PC-3 (cell line): ENCODE measurements at regions not wholly inside any gene's neighbourhood (a gene's known extent, or its start where the extent isn't known, plus 50 kb on each side); places are given as distances from the start of the nearest gene placed in this dataset.

Experiments
- ATAC-seq: fragments of 200-7000 bp; cut with Tn5 transposase; 2 replicates; pipeline ENCODE4 v1.9.1; 2020; ENCODE audit warnings: mild to moderate bottlenecking, moderate library complexity
- BruUV-seq: library from RNA; stranded (reverse); fragments of 400-500 nt; replicated peaks from 2 replicates; lab custom pipeline; 2021; lab: Mats Ljungman, UMichigan
- CTCF ChIA-PET: fragments of 300-600 bp; sonication (Branson Sonifier 250); formaldehyde crosslinking; loops from one replicate; lab custom pipeline; 2022; ENCODE audit warnings: antibody characterized with exemption; lab: Charles Lee
- POLR2A ChIA-PET: fragments of 300-600 bp; sonication (Branson Sonifier 250); formaldehyde crosslinking; loops from one replicate; lab custom pipeline; 2022; ENCODE audit warnings: antibody characterized with exemption; ENCODE audit not compliant: unreplicated experiment; lab: Charles Lee
- DNase-seq: peaks from one replicate; pipeline ENCODE4 v3.0.0-alpha.2; 2015
- H2AFZ ChIP-seq: fragments of 300-600 bp; sonication (generic); 2 replicates; pipeline ENCODE4 v1.6.0; 2016; ENCODE audit warnings: antibody characterized with exemption, low read length
- H3F3A ChIP-seq: fragments of 300-600 bp; sonication (generic); one replicate; pipeline ENCODE4 v1.6.0; 2017; ENCODE audit warnings: antibody characterized with exemption, low read length, control low read depth, mild to moderate bottlenecking; ENCODE audit not compliant: unreplicated experiment
- H3K27ac ChIP-seq: fragments of 300-600 bp; sonication (generic); 2 replicates; pipeline ENCODE4 v1.5.1; 2016; ENCODE audit warnings: mild to moderate bottlenecking, low read length
- H3K27me3 ChIP-seq: fragments of 300-600 bp; sonication (generic); 2 replicates; pipeline ENCODE4 v1.6.1; 2016; ENCODE audit warnings: low read length, mixed read lengths
- H3K36me3 ChIP-seq: fragments of 300-600 bp; sonication (generic); 2 replicates; pipeline ENCODE4 v1.6.1; 2016; ENCODE audit warnings: low read depth, mixed run types, low read length, mixed read lengths
- H3K4me1 ChIP-seq: fragments of 300-600 bp; sonication (generic); 2 replicates; pipeline ENCODE4 v1.5.1; 2016; ENCODE audit warnings: low read length; ENCODE audit not compliant: insufficient read depth
- H3K4me2 ChIP-seq: fragments of 300-600 bp; sonication (generic); 2 replicates; pipeline ENCODE4 v1.6.0; 2016; ENCODE audit warnings: low read length
- H3K4me3 ChIP-seq: fragments of 300-600 bp; sonication (generic); 2 replicates; pipeline ENCODE4 v1.5.1; 2016; ENCODE audit warnings: mild to moderate bottlenecking, low read length, mixed read lengths
- H3K79me2 ChIP-seq: fragments of 300-600 bp; sonication (generic); 2 replicates; pipeline ENCODE4 v1.6.1; 2017; ENCODE audit warnings: low read length, mixed read lengths
- H3K9ac ChIP-seq: fragments of 300-600 bp; sonication (generic); 2 replicates; pipeline ENCODE4 v1.6.0; 2016; ENCODE audit warnings: mild to moderate bottlenecking, low read length
- H3K9me2 ChIP-seq: fragments of 300-600 bp; sonication (generic); replicated peaks from 2 replicates; pipeline ENCODE4 v1.6.1; 2016; ENCODE audit warnings: mixed run types, low read length, mixed read lengths
- H3K9me3 ChIP-seq: fragments of 300-600 bp; sonication (generic); 2 replicates; pipeline ENCODE4 v1.6.1; 2016; ENCODE audit warnings: low read length, mixed read lengths
- H4K20me1 ChIP-seq: fragments of 300-600 bp; sonication (generic); 2 replicates; pipeline ENCODE4 v1.6.1; 2016; ENCODE audit warnings: low read length, mixed read lengths
- EZH2 ChIP-seq: fragments of 300-600 bp; sonication (generic); IDR thresholded peaks from one replicate; pipeline ENCODE4 v1.6.1; 2017; ENCODE audit warnings: antibody characterized with exemption, mild to moderate bottlenecking, low read length; ENCODE audit not compliant: unreplicated experiment
- EZH2phosphoT487 ChIP-seq: fragments of 300-600 bp; sonication (generic); IDR thresholded peaks from 2 replicates; pipeline ENCODE4 v1.6.1; 2018; ENCODE audit warnings: mild to moderate bottlenecking, antibody characterized with exemption, low read length, borderline replicate concordance
- intact Hi-C: fragments of 100-400 bp; cut with micrococcal nuclease; formaldehyde crosslinking; loops from 2 replicates; pipeline ENCODE4 v1.9.0; 2023
- TF ChIP-seq, protein P1 (sequence below): fragments of 300-600 bp; sonication (generic); conservative IDR thresholded peaks from 2 replicates; pipeline ENCODE4 v1.5.1; 2017; ENCODE audit warnings: antibody characterized with exemption, low read depth, mild to moderate bottlenecking, low read length

DNA sequence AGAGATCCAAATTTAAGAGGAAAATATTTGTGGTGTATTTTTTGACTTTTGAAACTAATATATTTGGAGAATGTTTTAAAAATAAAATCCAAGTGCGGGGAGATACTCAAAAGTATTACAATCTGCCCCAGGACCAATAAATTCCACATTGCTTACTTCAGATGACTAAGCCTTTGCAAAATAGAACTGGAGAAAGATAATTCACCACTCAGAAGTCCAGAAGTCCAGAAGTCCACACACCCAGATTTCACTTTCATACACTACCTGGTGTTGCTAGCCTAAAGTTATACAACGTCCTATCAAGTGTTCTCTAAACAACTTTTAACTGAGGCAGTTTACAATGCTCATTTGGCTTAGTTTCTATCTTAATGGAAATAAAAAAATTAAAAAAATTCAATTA lies 487.0 kb upstream of the SEMA3D start:
- Histone ChIP-seq H3K79me2 (no peaks in the 10 kb centered on the region), H3K36me3 (no peaks in the 10 kb centered on the region), H3K27ac (no peak overlapping the region), H2AFZ (no peak overlapping the region), H3K9me3 (no peaks in the 10 kb centered on the region), H3K9me2 (no peaks in the 10 kb centered on the region), H3K4me3 (no peak overlapping the region), H3K4me1 (peaks cover 15% of the 10 kb centered on the region), H4K20me1 (no peaks in the 10 kb centered on the region), H3F3A (no peaks in the 10 kb centered on the region), H3K9ac (no peak overlapping the region), H3K27me3 (no peaks in the 10 kb centered on the region), H3K4me2 (0 out of 2 replicates have a peak overlapping the region, but pooled peaks have one; percentile 3)
- ChIA-PET CTCF (no interaction called here), POLR2A (no interaction called here)
- no TSS peak for BruUV-seq
- intact Hi-C loops = no loop called here
- DNase-seq (peak; percentile 39), ATAC-seq (peak; percentile 74)
- TF ChIP-seq, protein P1, sequence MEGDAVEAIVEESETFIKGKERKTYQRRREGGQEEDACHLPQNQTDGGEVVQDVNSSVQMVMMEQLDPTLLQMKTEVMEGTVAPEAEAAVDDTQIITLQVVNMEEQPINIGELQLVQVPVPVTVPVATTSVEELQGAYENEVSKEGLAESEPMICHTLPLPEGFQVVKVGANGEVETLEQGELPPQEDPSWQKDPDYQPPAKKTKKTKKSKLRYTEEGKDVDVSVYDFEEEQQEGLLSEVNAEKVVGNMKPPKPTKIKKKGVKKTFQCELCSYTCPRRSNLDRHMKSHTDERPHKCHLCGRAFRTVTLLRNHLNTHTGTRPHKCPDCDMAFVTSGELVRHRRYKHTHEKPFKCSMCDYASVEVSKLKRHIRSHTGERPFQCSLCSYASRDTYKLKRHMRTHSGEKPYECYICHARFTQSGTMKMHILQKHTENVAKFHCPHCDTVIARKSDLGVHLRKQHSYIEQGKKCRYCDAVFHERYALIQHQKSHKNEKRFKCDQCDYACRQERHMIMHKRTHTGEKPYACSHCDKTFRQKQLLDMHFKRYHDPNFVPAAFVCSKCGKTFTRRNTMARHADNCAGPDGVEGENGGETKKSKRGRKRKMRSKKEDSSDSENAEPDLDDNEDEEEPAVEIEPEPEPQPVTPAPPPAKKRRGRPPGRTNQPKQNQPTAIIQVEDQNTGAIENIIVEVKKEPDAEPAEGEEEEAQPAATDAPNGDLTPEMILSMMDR = no peak
- TF ChIP-seq EZH2phosphoT487 = no peak
- no peak for TF ChIP-seq EZH2

DNA sequence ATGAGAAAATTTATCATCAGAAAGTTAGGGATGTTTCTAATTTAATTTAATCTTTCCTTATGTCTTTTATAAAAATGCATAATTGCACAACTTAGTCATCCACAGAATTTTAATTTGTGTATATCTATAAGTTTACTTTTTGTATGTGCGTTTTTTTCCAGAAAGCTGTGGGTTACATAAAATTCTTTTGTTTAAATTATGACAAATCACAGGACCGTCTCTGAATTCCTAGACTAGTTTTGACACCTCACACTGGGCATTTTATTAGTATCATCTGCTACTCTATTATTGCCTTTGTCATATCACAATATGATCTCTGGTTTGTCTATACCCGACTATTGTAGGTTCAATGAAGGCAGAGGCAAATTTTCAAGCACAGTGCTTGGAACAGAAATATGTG lies 482.4 kb upstream of the SEMA3D start:
- no peaks in the 10 kb centered on the region for H3K9me2 ChIP-seq
- H3K4me1 ChIP-seq = peaks cover 25% of the 10 kb centered on the region
- intact Hi-C loops = no loop called here
- peak; percentile 27 for DNase-seq
- TF ChIP-seq EZH2phosphoT487 (no peak), EZH2 (no peak)
- TF ChIP-seq, protein P1 = no peak
- H3K9ac ChIP-seq = no peak overlapping the region
- no peaks in the 10 kb centered on the region for H4K20me1 ChIP-seq
- no peaks in the 10 kb centered on the region for H3F3A ChIP-seq
- ChIA-PET CTCF (no interaction called here), POLR2A (no interaction called here)
- no peaks in the 10 kb centered on the region for H3K27me3 ChIP-seq
- ATAC-seq = peak; percentile 67
- no peak overlapping the region for H3K27ac ChIP-seq
- no peaks in the 10 kb centered on the region for H3K79me2 ChIP-seq
- BruUV-seq = no TSS peak
- H3K4me2 ChIP-seq = 0 out of 2 replicates have a peak overlapping the region, but pooled peaks have one; percentile 12
- H3K36me3 ChIP-seq = no peaks in the 10 kb centered on the region
- H2AFZ ChIP-seq = no peak overlapping the region
- H3K9me3 ChIP-seq = no peaks in the 10 kb centered on the region
- H3K4me3 ChIP-seq = no peak overlapping the region

DNA sequence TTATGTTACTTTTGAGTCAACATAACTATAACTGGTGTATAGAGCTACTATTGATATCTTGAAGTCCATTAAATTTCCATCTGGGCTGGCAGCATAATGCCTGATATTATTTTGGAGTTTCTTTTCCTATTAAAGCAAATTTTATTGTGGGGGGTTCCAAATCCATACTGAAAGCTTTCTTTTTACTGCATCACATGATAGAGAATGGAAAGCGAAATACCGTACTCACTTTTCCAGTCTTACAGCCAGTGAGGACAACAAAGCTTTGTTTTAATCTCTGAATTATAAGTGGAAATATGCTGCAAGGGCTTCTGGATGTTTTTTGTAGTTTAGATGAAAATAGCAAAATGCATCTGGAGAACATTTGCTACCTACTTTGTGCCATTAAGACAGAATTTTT lies 477.5 kb upstream of the SEMA3D start:
- DNase-seq = no peak
- Histone ChIP-seq H3K36me3 (no peaks in the 10 kb centered on the region), H3K9ac (no peak overlapping the region), H3K4me1 (peaks cover 23% of the 10 kb centered on the region), H3K4me3 (no peak overlapping the region), H3K27ac (no peak overlapping the region), H3K79me2 (no peaks in the 10 kb centered on the region), H3K27me3 (no peaks in the 10 kb centered on the region), H3F3A (no peaks in the 10 kb centered on the region), H2AFZ (no peak overlapping the region), H3K9me2 (no peaks in the 10 kb centered on the region), H3K9me3 (no peaks in the 10 kb centered on the region), H3K4me2 (no peak overlapping the region), H4K20me1 (no peaks in the 10 kb centered on the region)
- intact Hi-C loops = no loop called here
- no TSS peak for BruUV-seq
- TF ChIP-seq, protein P1 = no peak
- TF ChIP-seq EZH2phosphoT487 = no peak
- TF ChIP-seq EZH2 = no peak
- no peak for ATAC-seq
- ChIA-PET POLR2A (no interaction called here), CTCF (no interaction called here)
